OCI-LY7 (cell line): ENCODE measurements at regions not wholly inside any gene's neighbourhood (a gene's known extent, or its start where the extent isn't known, plus 50 kb on each side); places are given as distances from the start of the nearest gene placed in this dataset.

Experiments used
- BruUV-seq: library from RNA; stranded (reverse); fragments of 400-500 nt; replicated peaks from 2 replicates; lab custom pipeline; 2021; lab: Mats Ljungman, UMichigan
- CTCF ChIA-PET: fragments of 300-600 bp; sonication (Branson Sonifier 250); formaldehyde crosslinking; loops from one replicate; lab custom pipeline; 2022; ENCODE audit warnings: antibody characterized with exemption; ENCODE audit not compliant: unreplicated experiment; lab: Charles Lee
- POLR2A ChIA-PET: fragments of 300-600 bp; sonication (Branson Sonifier 250); formaldehyde crosslinking; loops from one replicate; lab custom pipeline; 2022; ENCODE audit warnings: antibody characterized with exemption; lab: Charles Lee
- DNase-seq: peaks from one replicate; pipeline ENCODE4 v3.0.0-alpha.2; 2015; ENCODE audit warnings: low spot score
- H2AFZ ChIP-seq: fragments of 200-600 bp; sonication (generic), shearing (Covaris generic); 2 replicates; pipeline ENCODE4 v1.6.1; 2014; ENCODE audit warnings: mild to moderate bottlenecking, antibody characterized with exemption, low read length, moderate library complexity
- H3K27ac ChIP-seq: fragments of 200-600 bp; sonication (generic); 2 replicates; pipeline ENCODE4 v1.5.1; 2014; ENCODE audit warnings: mixed run types, low read depth, mild to moderate bottlenecking, moderate library complexity, low read length, inconsistent platforms; ENCODE audit not compliant: poor library complexity, severe bottlenecking
- H3K36me3 ChIP-seq: fragments of 200-600 bp; sonication (generic); 2 replicates; pipeline ENCODE4 v1.6.1; 2014; ENCODE audit warnings: mild to moderate bottlenecking, antibody characterized with exemption, low read length, moderate library complexity, mixed read lengths; ENCODE audit not compliant: insufficient read depth
- H3K4me1 ChIP-seq: fragments of 200-600 bp; sonication (generic); 2 replicates; pipeline ENCODE4 v1.5.1; 2014; ENCODE audit warnings: mild to moderate bottlenecking, low read length; ENCODE audit not compliant: insufficient read depth, poor library complexity, severe bottlenecking
- H3K4me2 ChIP-seq: fragments of 200-600 bp; sonication (generic); 2 replicates; pipeline ENCODE4 v1.6.1; 2014; ENCODE audit warnings: mild to moderate bottlenecking, low read length
- H3K4me3 ChIP-seq: fragments of 200-600 bp; sonication (generic); 2 replicates; pipeline ENCODE4 v1.5.1; 2014; ENCODE audit warnings: mild to moderate bottlenecking, low read depth, low read length; ENCODE audit not compliant: poor library complexity, severe bottlenecking
- H3K79me2 ChIP-seq: fragments of 200-600 bp; sonication (generic); 2 replicates; pipeline ENCODE4 v1.6.1; 2016; ENCODE audit warnings: low read depth, mild to moderate bottlenecking, low read length, moderate library complexity, mixed read lengths; ENCODE audit not compliant: insufficient read depth
- H3K9me2 ChIP-seq: fragments of 200-600 bp; sonication (generic); 2 replicates; pipeline ENCODE4 v1.6.1; 2016; ENCODE audit warnings: mild to moderate bottlenecking, low read length, mixed read lengths; ENCODE audit not compliant: insufficient read depth
- H3K9me3 ChIP-seq: fragments of 200-600 bp; sonication (generic); 2 replicates; pipeline ENCODE4 v1.6.1; 2014; ENCODE audit warnings: mild to moderate bottlenecking, mixed run types, low read length, mixed read lengths
- H4K20me1 ChIP-seq: fragments of 200-600 bp; sonication (generic); 2 replicates; pipeline ENCODE4 v1.6.1; 2014; ENCODE audit warnings: mild to moderate bottlenecking, antibody characterized with exemption, low read length, moderate library complexity, mixed read lengths; ENCODE audit not compliant: insufficient read depth
- EZH2phosphoT487 ChIP-seq: fragments of 200-600 bp; sonication (generic); IDR thresholded peaks from 2 replicates; pipeline ENCODE4 v1.6.1; 2018; ENCODE audit warnings: low read depth, borderline replicate concordance, mild to moderate bottlenecking, mixed run types, antibody characterized with exemption, low read length, moderate library complexity, mixed read lengths
- intact Hi-C: fragments of 100-400 bp; cut with micrococcal nuclease; formaldehyde crosslinking; loops from one replicate; pipeline ENCODE4 v1.10.0; 2022; ENCODE audit not compliant: unreplicated experiment
- TF ChIP-seq, protein P1 (sequence below): fragments of 200-600 bp; sonication (generic); conservative IDR thresholded peaks from 2 replicates; pipeline ENCODE4 v1.5.1; 2014; ENCODE audit warnings: mild to moderate bottlenecking, antibody characterized with exemption, low read length, moderate library complexity, mixed read lengths

DNA sequence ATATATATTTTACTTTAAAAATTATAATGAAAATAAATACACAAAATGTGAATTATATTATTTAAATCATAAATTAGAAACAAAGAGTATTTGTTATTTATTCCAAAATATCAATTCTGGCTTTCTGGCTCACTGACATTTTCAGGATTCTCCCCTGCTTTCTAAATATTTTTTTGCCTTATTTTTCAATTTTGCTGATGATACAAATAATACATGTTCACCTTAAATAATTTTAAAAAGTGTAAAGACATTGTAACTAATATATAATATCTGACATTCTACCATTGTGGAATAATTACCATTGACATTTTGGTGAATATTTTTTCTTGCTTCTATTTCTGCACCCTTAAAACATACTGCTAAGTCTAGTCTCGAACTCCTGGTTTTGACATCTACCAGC is 325.9 kb upstream of the CBLB start:
- Histone ChIP-seq H3K79me2 (no peaks in the 10 kb centered on the region), H4K20me1 (no peaks in the 10 kb centered on the region), H3K9me3 (no peaks in the 10 kb centered on the region), H3K4me3 (no peak overlapping the region), H3K27ac (no peak overlapping the region), H3K4me2 (no peak overlapping the region), H3K4me1 (no peaks in the 10 kb centered on the region), H3K9me2 (no peaks in the 10 kb centered on the region), H3K36me3 (no peaks in the 10 kb centered on the region), H2AFZ (no peak overlapping the region)
- ChIA-PET POLR2A (interaction anchor here (0.5 kb wide), 1 partner anchor 224 kb away, joined by 3 read pairs; no protein-coding TSS in a partner anchor), CTCF (no interaction called here)
- no peak for DNase-seq
- intact Hi-C loops, result no loop called here
- TF ChIP-seq, protein P1, sequence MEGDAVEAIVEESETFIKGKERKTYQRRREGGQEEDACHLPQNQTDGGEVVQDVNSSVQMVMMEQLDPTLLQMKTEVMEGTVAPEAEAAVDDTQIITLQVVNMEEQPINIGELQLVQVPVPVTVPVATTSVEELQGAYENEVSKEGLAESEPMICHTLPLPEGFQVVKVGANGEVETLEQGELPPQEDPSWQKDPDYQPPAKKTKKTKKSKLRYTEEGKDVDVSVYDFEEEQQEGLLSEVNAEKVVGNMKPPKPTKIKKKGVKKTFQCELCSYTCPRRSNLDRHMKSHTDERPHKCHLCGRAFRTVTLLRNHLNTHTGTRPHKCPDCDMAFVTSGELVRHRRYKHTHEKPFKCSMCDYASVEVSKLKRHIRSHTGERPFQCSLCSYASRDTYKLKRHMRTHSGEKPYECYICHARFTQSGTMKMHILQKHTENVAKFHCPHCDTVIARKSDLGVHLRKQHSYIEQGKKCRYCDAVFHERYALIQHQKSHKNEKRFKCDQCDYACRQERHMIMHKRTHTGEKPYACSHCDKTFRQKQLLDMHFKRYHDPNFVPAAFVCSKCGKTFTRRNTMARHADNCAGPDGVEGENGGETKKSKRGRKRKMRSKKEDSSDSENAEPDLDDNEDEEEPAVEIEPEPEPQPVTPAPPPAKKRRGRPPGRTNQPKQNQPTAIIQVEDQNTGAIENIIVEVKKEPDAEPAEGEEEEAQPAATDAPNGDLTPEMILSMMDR, result no peak
- TF ChIP-seq EZH2phosphoT487, result no peak
- no TSS peak for BruUV-seq

DNA sequence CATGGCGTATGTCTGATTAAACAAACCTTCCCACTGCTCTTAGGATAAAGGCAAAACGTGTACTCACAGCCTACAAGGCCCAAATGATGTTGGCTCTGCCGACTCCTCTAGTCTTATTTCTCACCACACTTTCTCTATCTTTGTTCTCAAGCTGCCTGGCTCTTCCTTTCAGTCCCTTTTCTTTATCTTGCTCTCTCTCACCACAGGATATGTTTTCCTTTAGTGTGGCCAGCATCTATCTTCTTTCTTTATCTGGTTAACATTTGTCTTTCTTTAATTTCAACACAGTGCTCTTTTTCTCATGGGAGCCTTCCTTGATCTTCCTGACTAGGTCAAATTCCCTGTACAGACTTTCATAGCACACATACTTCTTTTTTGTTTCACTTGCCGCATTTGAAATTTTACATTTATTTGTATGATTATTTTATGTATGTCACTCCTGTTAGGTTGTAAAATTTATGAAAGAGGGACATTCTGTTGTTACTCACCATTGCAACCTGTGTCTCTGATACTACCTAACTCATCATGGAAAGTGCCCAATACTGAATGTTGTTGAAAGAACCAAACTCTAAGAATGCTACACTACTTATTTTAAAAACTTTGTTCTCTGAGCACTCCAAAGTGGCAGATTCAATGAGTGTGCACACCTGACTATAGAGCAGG is 328.9 kb upstream of the CBLB start:
- DNase-seq, result no peak
- H2AFZ ChIP-seq, result no peak overlapping the region
- POLR2A ChIA-PET, result interaction anchor here (0.6 kb wide), 1 partner anchor 27 kb away, joined by 3 read pairs; no protein-coding TSS in a partner anchor
- H3K4me3 ChIP-seq, result no peak overlapping the region
- CTCF ChIA-PET, result no interaction called here
- no peaks in the 10 kb centered on the region for H4K20me1 ChIP-seq
- H3K27ac ChIP-seq, result no peak overlapping the region
- no peaks in the 10 kb centered on the region for H3K4me1 ChIP-seq
- no TSS peak for BruUV-seq
- intact Hi-C loops, result no loop called here
- no peaks in the 10 kb centered on the region for H3K79me2 ChIP-seq
- no peak for TF ChIP-seq EZH2phosphoT487
- TF ChIP-seq, protein P1, result no peak
- H3K9me3 ChIP-seq, result no peaks in the 10 kb centered on the region
- H3K9me2 ChIP-seq, result no peaks in the 10 kb centered on the region
- H3K36me3 ChIP-seq, result no peaks in the 10 kb centered on the region
- H3K4me2 ChIP-seq, result no peak overlapping the region

DNA sequence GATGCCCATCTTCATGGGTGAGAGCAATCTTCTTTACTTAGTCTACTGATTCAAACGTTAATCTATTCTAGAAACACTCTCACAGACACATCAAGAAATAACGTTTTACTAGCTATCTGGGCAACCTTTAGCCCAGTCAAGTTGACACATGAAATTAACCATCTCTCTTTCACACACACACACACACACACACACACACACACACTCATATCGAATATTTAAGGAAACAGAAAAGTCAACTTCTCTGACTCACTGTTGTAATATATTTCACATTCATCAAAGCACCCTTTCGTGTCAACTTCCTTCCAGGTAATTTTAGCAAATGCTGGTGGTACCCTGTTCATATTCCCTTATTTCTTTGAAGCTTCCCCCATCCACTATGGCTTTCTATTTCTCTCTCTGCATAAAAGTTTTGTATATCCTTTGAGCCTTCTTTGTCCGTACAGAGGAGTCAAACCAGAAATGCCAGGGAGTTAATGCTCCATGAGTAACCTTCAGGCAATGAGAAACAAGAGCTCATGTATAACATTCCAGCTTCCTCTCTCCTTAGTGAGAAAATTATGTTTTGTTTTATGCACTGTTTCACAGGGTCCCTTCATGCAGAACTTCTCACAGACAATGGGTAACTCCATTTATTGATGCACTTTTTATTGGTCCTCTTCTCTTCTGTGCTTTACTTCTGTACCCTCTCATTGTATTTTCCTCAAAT is 335.5 kb upstream of the CBLB start:
- intact Hi-C loops, result no loop called here
- POLR2A ChIA-PET, result no interaction called here

More for the DNA sequence above, 335.5 kb upstream of the CBLB start:
- no peak overlapping the region for H3K4me3 ChIP-seq
- peaks cover 14% of the 10 kb centered on the region for H3K4me1 ChIP-seq
- no peak overlapping the region for H3K4me2 ChIP-seq
- no TSS peak for BruUV-seq
- TF ChIP-seq, protein P1, result no peak
- TF ChIP-seq EZH2phosphoT487, result no peak
- H3K27ac ChIP-seq, result no peak overlapping the region
- H3K79me2 ChIP-seq, result no peaks in the 10 kb centered on the region
- CTCF ChIA-PET, result no interaction called here
- H3K36me3 ChIP-seq, result no peaks in the 10 kb centered on the region
- H3K9me3 ChIP-seq, result no peaks in the 10 kb centered on the region
- DNase-seq, result no peak
- no peaks in the 10 kb centered on the region for H3K9me2 ChIP-seq
- no peaks in the 10 kb centered on the region for H4K20me1 ChIP-seq
- no peak overlapping the region for H2AFZ ChIP-seq
